AG09319 (cell line): ENCODE measurements at regions not wholly inside any gene's neighbourhood (a gene's known extent, or its start where the extent isn't known, plus 50 kb on each side); places are given as distances from the start of the nearest gene placed in this dataset.

Experiments used
- DNase-seq: peaks from one replicate; pipeline ENCODE4 v3.0.0-alpha.2; 2010; ENCODE audit warnings: low read depth; ENCODE audit errors: extremely low read depth
- CTCF ChIP-seq: IDR thresholded peaks from 2 replicates; pipeline ENCODE4 v1.5.1; 2011; ENCODE audit warnings: low read depth, mild to moderate bottlenecking, inconsistent platforms, low read length, moderate library complexity

GRCh38 chr7:82494420-82494819, 50.8 kb upstream of the CACNA2D1 start:
- TF ChIP-seq CTCF, result no peak

More at GRCh38 chr7:82494420-82494819, 50.8 kb upstream of the CACNA2D1 start:
- DNase-seq, result no peak
